Caco-2 (cell line): ENCODE measurements at regions not wholly inside any gene's neighbourhood (a gene's known extent, or its start where the extent isn't known, plus 50 kb on each side); places are given as distances from the start of the nearest gene placed in this dataset.
A peak's percentile ranks its signal among the peaks of the same experiment; 100 is the strongest.

Experiments
- BruUV-seq: library from RNA; stranded (reverse); fragments of 400-500 nt; replicated peaks from 2 replicates; lab custom pipeline; 2021; lab: Mats Ljungman, UMichigan
- CTCF ChIA-PET: fragments of 300-600 bp; sonication (Branson Sonifier 250); formaldehyde crosslinking; loops from one replicate; lab custom pipeline; 2022; ENCODE audit warnings: antibody characterized with exemption; lab: Charles Lee
- POLR2A ChIA-PET: fragments of 300-600 bp; sonication (Branson Sonifier 250); formaldehyde crosslinking; loops from one replicate; lab custom pipeline; 2022; ENCODE audit warnings: antibody characterized with exemption; lab: Charles Lee
- DNase-seq, 2 experiments: peaks; one replicate each; pipeline versions ENCODE4 v3.0.0 to v3.0.0-alpha.2; 2020 to 2022
- H3K27me3 ChIP-seq: replicated peaks from 2 replicates; pipeline ENCODE4 v1.6.0; 2011; ENCODE audit warnings: low read length; ENCODE audit not compliant: control insufficient read depth, insufficient read depth
- H3K36me3 ChIP-seq: 2 replicates; pipeline ENCODE4 v1.5.1; 2011; ENCODE audit warnings: low read length; ENCODE audit not compliant: control insufficient read depth, insufficient read depth
- H3K4me1 ChIP-seq: fragments of 250-450 bp; sonication (Bioruptor Pico); 2 replicates; pipeline ENCODE4 v1.5.1; 2020; ENCODE audit warnings: mild to moderate bottlenecking
- H3K4me3 ChIP-seq: 2 replicates; pipeline ENCODE4 v1.5.1; 2011; ENCODE audit warnings: low read depth, mild to moderate bottlenecking, control low read depth, low read length
- H3K9me3 ChIP-seq: fragments of 250-450 bp; sonication (Bioruptor Pico); 2 replicates; pipeline ENCODE4 v1.5.1; 2020; ENCODE audit warnings: mild to moderate bottlenecking, moderate library complexity
- H3K27ac Mint-ChIP-seq: one replicate; pipeline ENCODE4 v1.8.0; 2022; ENCODE audit warnings: mixed read lengths; ENCODE audit not compliant: unreplicated experiment
- H3K27me3 Mint-ChIP-seq: one replicate; pipeline ENCODE4 v1.8.0; 2022; ENCODE audit warnings: mixed read lengths; ENCODE audit not compliant: insufficient read depth, unreplicated experiment
- H3K36me3 Mint-ChIP-seq: one replicate; pipeline ENCODE4 v1.8.0; 2022; ENCODE audit warnings: mild to moderate bottlenecking, mixed read lengths; ENCODE audit not compliant: insufficient read depth, unreplicated experiment
- H3K4me1 Mint-ChIP-seq: one replicate; pipeline ENCODE4 v1.8.0; 2022; ENCODE audit warnings: low read depth, mixed read lengths; ENCODE audit not compliant: unreplicated experiment
- H3K4me3 Mint-ChIP-seq: one replicate; pipeline ENCODE4 v1.8.0; 2022; ENCODE audit warnings: mild to moderate bottlenecking, moderate library complexity, mixed read lengths; ENCODE audit not compliant: unreplicated experiment
- H3K9me3 Mint-ChIP-seq: one replicate; pipeline ENCODE4 v1.8.0; 2022; ENCODE audit warnings: mixed read lengths; ENCODE audit not compliant: unreplicated experiment
- intact Hi-C: fragments of 100-400 bp; cut with micrococcal nuclease; formaldehyde crosslinking; loops from one replicate; pipeline ENCODE4 v1.10.0; 2022; ENCODE audit not compliant: unreplicated experiment
- TF ChIP-seq, protein P1 (sequence below), 2 experiments: fragments of 200-600 bp in 1 of 2; IDR thresholded peaks; 1 replicate in 1 of 2; 2 replicates in 1 of 2; pipeline versions ENCODE4 v1.5.1 to v1.8.0; 2011 to 2022; ENCODE audit warnings: antibody characterized with exemption in 1 of 2, control low read depth in 1 of 2, inconsistent platforms in 1 of 2, low read depth in 1 of 2, low read length in 1 of 2, mild to moderate bottlenecking in 1 of 2, moderate library complexity in 1 of 2; ENCODE audit not compliant: insufficient read depth in 1 of 2, severe bottlenecking in 1 of 2, unreplicated experiment in 1 of 2

DNA sequence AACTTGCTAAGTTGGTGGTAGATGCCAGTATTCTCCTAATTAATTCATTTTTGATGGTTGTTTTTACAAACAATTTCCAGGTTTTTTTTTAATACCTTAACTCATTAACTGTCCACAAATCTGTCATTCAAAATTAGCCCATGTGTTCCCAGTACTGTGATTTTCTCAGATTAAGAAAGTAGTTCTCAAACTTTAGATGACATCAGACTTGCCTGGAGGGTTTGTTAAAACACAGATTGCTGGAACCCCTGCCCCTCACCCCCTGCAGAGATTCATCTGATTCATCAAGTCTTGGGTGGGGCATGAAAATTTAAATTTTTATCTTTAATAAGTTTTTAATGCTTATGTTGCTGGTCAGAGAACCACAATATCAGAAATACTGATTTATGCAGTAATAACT, 130.5 kb downstream of the BACH1 start:
- Mint-ChIP-seq H3K4me1 (peaks cover 16% of the 10 kb centered on the region), H3K27ac (no peak overlapping the region), H3K27me3 (no peaks in the 10 kb centered on the region), H3K36me3 (no peaks in the 10 kb centered on the region), H3K9me3 (no peaks in the 10 kb centered on the region), H3K4me3 (no peak overlapping the region)
- ChIA-PET CTCF (no interaction called here), POLR2A (no interaction called here)
- DNase-seq, result no peak
- TF ChIP-seq, protein P1, sequence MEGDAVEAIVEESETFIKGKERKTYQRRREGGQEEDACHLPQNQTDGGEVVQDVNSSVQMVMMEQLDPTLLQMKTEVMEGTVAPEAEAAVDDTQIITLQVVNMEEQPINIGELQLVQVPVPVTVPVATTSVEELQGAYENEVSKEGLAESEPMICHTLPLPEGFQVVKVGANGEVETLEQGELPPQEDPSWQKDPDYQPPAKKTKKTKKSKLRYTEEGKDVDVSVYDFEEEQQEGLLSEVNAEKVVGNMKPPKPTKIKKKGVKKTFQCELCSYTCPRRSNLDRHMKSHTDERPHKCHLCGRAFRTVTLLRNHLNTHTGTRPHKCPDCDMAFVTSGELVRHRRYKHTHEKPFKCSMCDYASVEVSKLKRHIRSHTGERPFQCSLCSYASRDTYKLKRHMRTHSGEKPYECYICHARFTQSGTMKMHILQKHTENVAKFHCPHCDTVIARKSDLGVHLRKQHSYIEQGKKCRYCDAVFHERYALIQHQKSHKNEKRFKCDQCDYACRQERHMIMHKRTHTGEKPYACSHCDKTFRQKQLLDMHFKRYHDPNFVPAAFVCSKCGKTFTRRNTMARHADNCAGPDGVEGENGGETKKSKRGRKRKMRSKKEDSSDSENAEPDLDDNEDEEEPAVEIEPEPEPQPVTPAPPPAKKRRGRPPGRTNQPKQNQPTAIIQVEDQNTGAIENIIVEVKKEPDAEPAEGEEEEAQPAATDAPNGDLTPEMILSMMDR (IDR thresholded peaks at IDR 0.05; ENCODE audit: insufficient read depth in 1 of 2, low read depth in 1 of 2, low read length in 1 of 2, severe bottlenecking in 1 of 2, unreplicated experiment in 1 of 2), result no peak
- no peaks in the 10 kb centered on the region for H3K27me3 ChIP-seq
- H3K4me1 ChIP-seq, result peaks cover 21% of the 10 kb centered on the region; the same call in 1 of the 2 replicates
- no TSS peak for BruUV-seq
- H3K36me3 ChIP-seq, result no peaks in the 10 kb centered on the region
- intact Hi-C loops, result no loop called here
- H3K9me3 ChIP-seq, result no peaks in the 10 kb centered on the region
- no peak overlapping the region for H3K4me3 ChIP-seq

DNA sequence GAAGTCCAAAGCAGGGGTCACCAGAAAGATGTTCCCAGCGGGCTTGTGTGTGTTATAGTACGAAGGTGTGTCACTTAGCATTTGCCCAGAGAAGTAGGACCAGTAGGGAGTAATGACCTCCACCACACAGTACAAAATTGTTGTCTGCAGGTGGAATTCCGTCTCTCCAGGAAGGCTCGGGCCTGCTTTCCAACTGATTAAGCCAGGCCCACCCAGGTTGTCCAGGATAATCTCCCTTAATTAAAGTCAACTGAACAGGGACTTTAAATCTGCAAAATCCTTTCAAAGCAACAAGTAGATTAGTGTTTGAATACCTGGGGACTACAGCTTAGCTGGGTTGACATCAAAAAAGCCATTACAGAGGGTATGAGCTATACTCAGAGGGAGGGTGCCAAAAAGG, 131.3 kb downstream of the BACH1 start:
- BruUV-seq, result no TSS peak
- peaks cover 21% of the 10 kb centered on the region; the same call in 1 of the 2 replicates for H3K4me1 ChIP-seq
- CTCF ChIA-PET, result no interaction called here
- Mint-ChIP-seq H3K36me3 (no peaks in the 10 kb centered on the region), H3K27ac (no peak overlapping the region), H3K9me3 (no peaks in the 10 kb centered on the region), H3K4me1 (peaks cover 24% of the 10 kb centered on the region), H3K4me3 (no peak overlapping the region), H3K27me3 (no peaks in the 10 kb centered on the region)
- H3K4me3 ChIP-seq, result no peak overlapping the region
- no peaks in the 10 kb centered on the region for H3K9me3 ChIP-seq
- H3K36me3 ChIP-seq, result no peaks in the 10 kb centered on the region
- TF ChIP-seq, protein P1 (IDR thresholded peaks at IDR 0.05; ENCODE audit: insufficient read depth in 1 of 2, low read depth in 1 of 2, low read length in 1 of 2, severe bottlenecking in 1 of 2, unreplicated experiment in 1 of 2), result no peak
- DNase-seq, result no peak
- intact Hi-C loops, result no loop called here
- no peaks in the 10 kb centered on the region for H3K27me3 ChIP-seq
- POLR2A ChIA-PET, result no interaction called here

DNA sequence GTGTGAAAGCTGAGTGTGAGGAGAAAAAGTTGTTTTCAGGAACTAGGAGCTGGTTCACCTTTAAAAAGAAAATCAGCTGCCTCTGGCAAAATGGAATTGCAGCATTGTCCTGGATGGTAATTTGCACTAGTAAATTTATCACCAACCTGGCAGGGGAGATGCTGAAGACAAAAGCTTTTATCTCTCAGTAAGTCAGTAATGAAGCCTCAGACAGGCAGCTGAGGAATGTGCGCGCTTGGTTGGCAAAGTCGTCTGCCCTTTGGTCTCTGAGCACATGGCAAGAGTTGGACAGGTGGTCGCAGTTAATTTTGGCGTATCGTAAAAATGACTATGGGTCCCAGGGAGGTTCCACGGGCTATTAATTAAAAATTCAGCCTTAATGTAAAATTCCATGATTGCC, 131.9 kb downstream of the BACH1 start:
- intact Hi-C loops, result no loop called here
- CTCF ChIA-PET, result no interaction called here
- POLR2A ChIA-PET, result no interaction called here
- no peaks in the 10 kb centered on the region for H3K36me3 ChIP-seq
- no peak overlapping the region for H3K27ac Mint-ChIP-seq
- H3K4me1 Mint-ChIP-seq, result peaks cover 24% of the 10 kb centered on the region
- DNase-seq, result peak in 1 of 2 experiments; percentile 43
- TF ChIP-seq, protein P1 (IDR thresholded peaks at IDR 0.05; ENCODE audit: insufficient read depth in 1 of 2, low read depth in 1 of 2, low read length in 1 of 2, severe bottlenecking in 1 of 2, unreplicated experiment in 1 of 2), result no peak
- H3K27me3 ChIP-seq, result no peaks in the 10 kb centered on the region
- H3K4me3 Mint-ChIP-seq, result no peak overlapping the region
- H3K36me3 Mint-ChIP-seq, result no peaks in the 10 kb centered on the region
- H3K27me3 Mint-ChIP-seq, result no peaks in the 10 kb centered on the region
- H3K4me3 ChIP-seq, result no peak overlapping the region
- no peaks in the 10 kb centered on the region for H3K9me3 ChIP-seq
- H3K4me1 ChIP-seq, result peaks cover 21% of the 10 kb centered on the region; the same call in 1 of the 2 replicates
- BruUV-seq, result no TSS peak
- no peaks in the 10 kb centered on the region for H3K9me3 Mint-ChIP-seq
